Lower leg skin (tissue), 3 donors: ENCODE measurements at regions not wholly inside any gene's neighbourhood (a gene's known extent, or its start where the extent isn't known, plus 50 kb on each side); places are given as distances from the start of the nearest gene placed in this dataset.

Experiments used
- POLR2A ChIP-seq, 2 donors: fragments of 450-650 bp; IDR thresholded peaks; one replicate each; pipeline ENCODE4 v1.6.1; 2016 to 2017; ENCODE audit warnings: antibody characterized with exemption in 2 of 2, mild to moderate bottlenecking in 1 of 2, moderate library complexity in 1 of 2
- TF ChIP-seq, protein P1 (sequence below), 3 donors: fragments of 450-650 bp; IDR thresholded peaks; one replicate each; pipeline ENCODE4 v1.5.1; 2016; ENCODE audit warnings: antibody characterized with exemption in 3 of 3, mild to moderate bottlenecking in 3 of 3, moderate library complexity in 2 of 3

DNA sequence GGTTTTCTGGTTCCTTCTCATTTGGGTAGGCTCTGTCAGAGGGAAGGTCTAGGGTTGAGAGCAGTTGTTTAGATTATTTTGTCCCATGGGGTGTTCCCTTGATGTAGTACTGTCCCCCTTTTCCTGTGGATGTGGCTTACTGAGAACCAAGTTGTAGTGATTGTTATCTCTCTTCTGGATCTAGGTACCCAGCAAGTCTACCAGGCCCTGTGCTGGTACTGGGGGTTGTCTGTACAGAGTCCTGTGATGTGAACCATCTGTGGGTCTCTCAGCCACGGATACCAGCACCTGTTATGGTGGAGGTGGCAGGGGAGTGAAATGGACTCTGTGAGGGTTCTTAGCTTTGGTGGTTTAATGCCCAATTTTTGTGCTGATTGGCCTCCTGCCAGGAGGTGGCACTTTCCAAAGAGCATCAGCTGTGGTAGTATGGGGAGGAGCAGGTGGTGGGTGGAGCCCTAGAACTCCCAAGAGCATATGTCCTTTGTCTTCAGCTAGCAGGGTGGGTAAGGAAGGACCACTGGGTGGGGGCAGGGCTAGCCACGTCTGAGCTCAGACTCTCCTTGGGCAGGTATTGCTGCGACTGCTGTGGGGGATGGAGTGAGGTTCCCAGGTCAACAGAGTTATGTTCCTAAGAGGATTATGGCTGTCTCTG is 179.3 kb upstream of the BTG1 start:
- TF ChIP-seq, protein P1, sequence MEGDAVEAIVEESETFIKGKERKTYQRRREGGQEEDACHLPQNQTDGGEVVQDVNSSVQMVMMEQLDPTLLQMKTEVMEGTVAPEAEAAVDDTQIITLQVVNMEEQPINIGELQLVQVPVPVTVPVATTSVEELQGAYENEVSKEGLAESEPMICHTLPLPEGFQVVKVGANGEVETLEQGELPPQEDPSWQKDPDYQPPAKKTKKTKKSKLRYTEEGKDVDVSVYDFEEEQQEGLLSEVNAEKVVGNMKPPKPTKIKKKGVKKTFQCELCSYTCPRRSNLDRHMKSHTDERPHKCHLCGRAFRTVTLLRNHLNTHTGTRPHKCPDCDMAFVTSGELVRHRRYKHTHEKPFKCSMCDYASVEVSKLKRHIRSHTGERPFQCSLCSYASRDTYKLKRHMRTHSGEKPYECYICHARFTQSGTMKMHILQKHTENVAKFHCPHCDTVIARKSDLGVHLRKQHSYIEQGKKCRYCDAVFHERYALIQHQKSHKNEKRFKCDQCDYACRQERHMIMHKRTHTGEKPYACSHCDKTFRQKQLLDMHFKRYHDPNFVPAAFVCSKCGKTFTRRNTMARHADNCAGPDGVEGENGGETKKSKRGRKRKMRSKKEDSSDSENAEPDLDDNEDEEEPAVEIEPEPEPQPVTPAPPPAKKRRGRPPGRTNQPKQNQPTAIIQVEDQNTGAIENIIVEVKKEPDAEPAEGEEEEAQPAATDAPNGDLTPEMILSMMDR (IDR thresholded peaks at IDR 0.05) = no peak
- no peak for TF ChIP-seq POLR2A (IDR thresholded peaks at IDR 0.05)
